Adrenal gland (tissue), 5 donors: ENCODE measurements at regions not wholly inside any gene's neighbourhood (a gene's known extent, or its start where the extent isn't known, plus 50 kb on each side); places are given as distances from the start of the nearest gene placed in this dataset.
"Not testable (repeated sequence)": the region's sequence is repeated elsewhere in the genome, so short reads cannot be mapped to it uniquely, and the experiment has no call there.

Experiments
- POLR2A ChIP-seq, 2 donors: fragments of 450-650 bp; IDR thresholded peaks; one replicate each; pipeline ENCODE4 v1.6.1; 2017; ENCODE audit warnings: antibody characterized with exemption in 2 of 2, mild to moderate bottlenecking in 2 of 2, moderate library complexity in 1 of 2
- TF ChIP-seq, protein P1 (sequence below), 6 experiments: fragments of 450-650 bp in 4 of 6; fragments of 200-600 bp in 2 of 6; sonication (generic) in 1 of 6; IDR thresholded peaks; 1 replicate in 5 of 6; 2 replicates in 1 of 6; pipeline versions ENCODE4 v1.5.1 to v1.8.0; 2016 to 2021; ENCODE audit warnings: antibody characterized with exemption in 6 of 6, mild to moderate bottlenecking in 2 of 6, moderate library complexity in 1 of 6
- donor health status: DM: no; HTN: no; CAD: no.

GRCh38 chr1:858649-859041, 65.1 kb upstream of the SAMD11 start:
- TF ChIP-seq, protein P1, sequence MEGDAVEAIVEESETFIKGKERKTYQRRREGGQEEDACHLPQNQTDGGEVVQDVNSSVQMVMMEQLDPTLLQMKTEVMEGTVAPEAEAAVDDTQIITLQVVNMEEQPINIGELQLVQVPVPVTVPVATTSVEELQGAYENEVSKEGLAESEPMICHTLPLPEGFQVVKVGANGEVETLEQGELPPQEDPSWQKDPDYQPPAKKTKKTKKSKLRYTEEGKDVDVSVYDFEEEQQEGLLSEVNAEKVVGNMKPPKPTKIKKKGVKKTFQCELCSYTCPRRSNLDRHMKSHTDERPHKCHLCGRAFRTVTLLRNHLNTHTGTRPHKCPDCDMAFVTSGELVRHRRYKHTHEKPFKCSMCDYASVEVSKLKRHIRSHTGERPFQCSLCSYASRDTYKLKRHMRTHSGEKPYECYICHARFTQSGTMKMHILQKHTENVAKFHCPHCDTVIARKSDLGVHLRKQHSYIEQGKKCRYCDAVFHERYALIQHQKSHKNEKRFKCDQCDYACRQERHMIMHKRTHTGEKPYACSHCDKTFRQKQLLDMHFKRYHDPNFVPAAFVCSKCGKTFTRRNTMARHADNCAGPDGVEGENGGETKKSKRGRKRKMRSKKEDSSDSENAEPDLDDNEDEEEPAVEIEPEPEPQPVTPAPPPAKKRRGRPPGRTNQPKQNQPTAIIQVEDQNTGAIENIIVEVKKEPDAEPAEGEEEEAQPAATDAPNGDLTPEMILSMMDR (IDR thresholded peaks at IDR 0.05): not testable (repeated sequence)
- not testable (repeated sequence) for TF ChIP-seq POLR2A (IDR thresholded peaks at IDR 0.05)
